Ectodermal cell (in vitro differentiated cells): ENCODE measurements at regions not wholly inside any gene's neighbourhood (a gene's known extent, or its start where the extent isn't known, plus 50 kb on each side); places are given as distances from the start of the nearest gene placed in this dataset.
"Not testable (repeated sequence)": the region's sequence is repeated elsewhere in the genome, so short reads cannot be mapped to it uniquely, and the experiment has no call there.

Source experiments
- H3K27ac ChIP-seq: 2 replicates; pipeline ENCODE4 v1.7.0; 2013; ENCODE audit warnings: mild to moderate bottlenecking, low read depth, low read length; ENCODE audit not compliant: insufficient read depth, poor library complexity, severe bottlenecking
- H3K27me3 ChIP-seq: 2 replicates; pipeline ENCODE4 v1.7.0; 2013; ENCODE audit warnings: mild to moderate bottlenecking, low read length; ENCODE audit not compliant: insufficient read depth, control insufficient read depth, poor library complexity, severe bottlenecking
- H3K36me3 ChIP-seq: one replicate; pipeline ENCODE4 v1.7.0; 2013; ENCODE audit warnings: low read length; ENCODE audit not compliant: control insufficient read depth, insufficient read depth
- H3K4me1 ChIP-seq: one replicate; pipeline ENCODE4 v1.7.0; 2013; ENCODE audit warnings: low read length; ENCODE audit not compliant: control insufficient read depth, insufficient read depth
- H3K4me3 ChIP-seq: 2 replicates; pipeline ENCODE4 v1.7.0; 2013; ENCODE audit warnings: low read depth, low read length, control low read depth; ENCODE audit not compliant: insufficient read depth
- H3K9me3 ChIP-seq: 2 replicates; pipeline ENCODE4 v1.7.0; 2013; ENCODE audit warnings: mild to moderate bottlenecking, low read length, moderate library complexity; ENCODE audit not compliant: control insufficient read depth
- WGBS, 2 experiments: methylation state at CpG; one replicate each; pipeline ENCODE4 v1.1.7; 2013; ENCODE audit warnings: missing lambda C conversion rate in 2 of 2; 5-methylcytosine and 5-hydroxymethylcytosine counted together

- not testable (repeated sequence) for H3K27me3 ChIP-seq, H3K36me3 ChIP-seq, H3K4me3 ChIP-seq, H3K9me3 ChIP-seq, H3K27ac ChIP-seq, H3K4me1 ChIP-seq
- WGBS, 2 experiments: 90 to 92% methylated on average over 5 to 6 of the region's 6 CpGs
Observed at GRCh38 chr6:11457422-11457821, 80.1 kb upstream of the TMEM170B start.

DNA sequence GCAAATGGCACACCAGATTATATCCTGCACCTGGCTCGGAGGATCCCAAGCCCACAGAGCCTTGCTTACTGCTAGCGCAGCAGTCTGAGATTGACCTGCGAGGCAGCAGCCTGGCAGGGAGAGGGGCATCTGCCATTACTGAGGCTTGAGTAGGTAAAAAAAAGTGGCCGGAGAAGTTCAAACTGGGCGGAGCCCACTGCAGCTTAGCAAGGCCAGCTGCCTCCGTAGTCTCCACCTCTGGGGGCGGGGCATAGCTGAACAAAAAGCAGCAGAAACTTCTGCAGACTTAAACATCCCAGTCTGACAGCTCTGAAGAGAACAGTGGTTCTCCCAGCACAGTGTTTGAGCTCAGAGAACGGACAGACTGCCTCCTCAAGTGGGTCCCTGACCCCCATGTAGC lies 85.4 kb upstream of the TMEM170B start:
- H3K36me3 ChIP-seq, H3K27me3 ChIP-seq, H3K4me3 ChIP-seq, H3K4me1 ChIP-seq, H3K27ac ChIP-seq, H3K9me3 ChIP-seq: not testable (repeated sequence)
- 93 to 96% methylated on average over 8 of the region's 8 CpGs for WGBS, 2 experiments

- Histone ChIP-seq H3K4me3 (no peak overlapping the region), H3K36me3 (no peaks in the 10 kb centered on the region), H3K4me1 (no peaks in the 10 kb centered on the region), H3K27ac (no peak overlapping the region), H3K9me3 (no peaks in the 10 kb centered on the region), H3K27me3 (no peaks in the 10 kb centered on the region)
- 45 to 48% methylated on average over 2 of the region's 2 CpGs for WGBS, 2 experiments
Observed at GRCh38 chr6:11450037-11450436, 87.5 kb upstream of the TMEM170B start.

GRCh38 chr6:11449408-11449807 lies 88.1 kb upstream of the TMEM170B start:
- 75 to 85% methylated on average over 1 to 2 of the region's 2 CpGs for WGBS, 2 experiments
- Histone ChIP-seq H3K4me3 (no peak overlapping the region), H3K9me3 (no peaks in the 10 kb centered on the region), H3K4me1 (no peaks in the 10 kb centered on the region), H3K27me3 (no peaks in the 10 kb centered on the region), H3K27ac (no peak overlapping the region), H3K36me3 (no peaks in the 10 kb centered on the region)

DNA sequence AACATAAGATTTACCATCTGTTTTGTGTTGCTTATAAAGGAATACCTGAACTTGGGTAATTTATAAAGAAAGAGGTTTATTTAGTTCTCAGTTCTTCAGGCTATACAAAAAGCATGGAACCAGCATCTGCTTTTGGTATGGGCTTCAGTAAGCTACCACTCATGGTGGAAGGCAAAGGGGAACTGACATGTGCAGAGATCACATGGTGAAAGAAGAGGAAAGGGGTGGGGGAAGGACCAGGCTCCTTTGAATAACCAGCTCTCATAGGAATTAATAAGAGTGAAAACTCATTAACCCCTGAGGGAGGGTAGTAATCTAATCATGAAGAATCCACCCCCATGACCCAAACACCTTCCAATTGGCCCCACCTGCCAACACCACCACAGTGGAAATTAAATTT lies 89.5 kb upstream of the TMEM170B start:
- no peaks in the 10 kb centered on the region for H3K4me1 ChIP-seq
- no peak overlapping the region for H3K27ac ChIP-seq
- H3K36me3 ChIP-seq: no peaks in the 10 kb centered on the region
- H3K9me3 ChIP-seq: no peaks in the 10 kb centered on the region
- no peak overlapping the region for H3K4me3 ChIP-seq
- no peaks in the 10 kb centered on the region for H3K27me3 ChIP-seq

DNA sequence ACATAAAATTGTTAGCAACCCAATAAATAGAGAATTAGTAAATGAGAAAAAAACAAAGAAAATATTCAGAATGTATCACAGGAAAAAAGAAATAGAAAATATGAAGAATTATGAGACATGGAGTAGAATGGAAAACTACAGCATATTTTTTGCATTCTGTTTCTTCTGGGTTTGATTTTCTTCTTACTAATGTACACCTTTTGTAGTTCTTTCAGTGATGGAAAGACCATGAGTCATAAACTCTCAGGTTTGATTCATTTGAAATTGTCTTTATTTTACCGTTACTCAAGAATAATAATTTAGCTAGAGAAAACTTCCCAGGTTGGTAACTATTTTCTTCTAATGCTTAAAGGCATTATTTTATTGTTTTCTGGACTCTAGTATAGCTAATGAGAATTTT lies 90.3 kb upstream of the TMEM170B start:
- 88% methylated on average over 1 of the region's 1 CpG; no CpG with 5 or more reads in 1 of the 2 experiments for WGBS, 2 experiments
- Histone ChIP-seq H3K27me3 (no peaks in the 10 kb centered on the region), H3K4me1 (no peaks in the 10 kb centered on the region), H3K9me3 (no peaks in the 10 kb centered on the region), H3K27ac (no peak overlapping the region), H3K4me3 (no peak overlapping the region), H3K36me3 (no peaks in the 10 kb centered on the region)

DNA sequence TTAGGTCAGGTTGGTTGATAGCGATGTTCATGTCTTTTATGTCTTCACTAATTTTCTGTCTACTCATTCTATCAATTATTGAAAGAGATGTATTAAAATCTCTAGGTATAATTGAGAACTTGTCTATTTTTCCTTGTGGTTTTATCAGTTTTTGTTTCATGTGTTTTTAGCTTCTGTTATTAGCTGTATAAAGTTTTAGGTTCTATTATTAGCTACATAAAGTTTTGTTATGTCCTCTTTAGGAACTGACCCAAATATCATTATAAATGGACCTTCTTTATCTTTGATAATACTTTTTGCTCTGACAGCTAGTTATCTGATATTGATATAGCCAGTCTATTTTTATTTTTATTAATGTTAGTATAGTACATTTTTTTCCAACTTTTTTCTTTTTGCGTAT lies 92.4 kb upstream of the TMEM170B start:
- Histone ChIP-seq H3K27ac (no peak overlapping the region), H3K4me1 (no peaks in the 10 kb centered on the region), H3K27me3 (no peaks in the 10 kb centered on the region), H3K36me3 (no peaks in the 10 kb centered on the region), H3K4me3 (no peak overlapping the region), H3K9me3 (no peaks in the 10 kb centered on the region)
- WGBS, 2 experiments: 100% methylated on average over 1 of the region's 2 CpGs; no CpG with 5 or more reads in 1 of the 2 experiments

DNA sequence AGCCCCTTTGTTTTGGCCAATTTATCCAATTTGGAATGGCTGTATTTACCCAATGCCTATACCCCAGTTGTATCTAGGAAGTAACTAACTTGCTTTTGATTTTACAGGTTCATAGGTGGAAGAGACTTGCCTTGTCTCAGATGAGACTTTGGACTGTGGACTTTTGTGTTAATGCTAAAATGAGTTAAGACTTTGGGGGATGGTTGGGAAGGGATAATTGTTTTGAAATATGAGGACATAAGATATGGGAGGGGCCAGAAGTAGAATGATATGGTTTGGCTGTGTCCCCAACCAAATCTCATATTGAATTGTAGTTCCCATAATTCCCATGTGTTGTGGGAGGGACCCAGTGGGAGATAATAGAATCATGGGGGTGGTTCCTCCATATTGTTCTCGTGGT lies 94.4 kb upstream of the TMEM170B start:
- not testable (repeated sequence) for H3K4me1 ChIP-seq, H3K27me3 ChIP-seq, H3K27ac ChIP-seq, H3K36me3 ChIP-seq, H3K9me3 ChIP-seq, H3K4me3 ChIP-seq
- 87 to 94% methylated on average over 1 of the region's 1 CpG for whole genome bisulfite sequencing, 2 experiments

DNA sequence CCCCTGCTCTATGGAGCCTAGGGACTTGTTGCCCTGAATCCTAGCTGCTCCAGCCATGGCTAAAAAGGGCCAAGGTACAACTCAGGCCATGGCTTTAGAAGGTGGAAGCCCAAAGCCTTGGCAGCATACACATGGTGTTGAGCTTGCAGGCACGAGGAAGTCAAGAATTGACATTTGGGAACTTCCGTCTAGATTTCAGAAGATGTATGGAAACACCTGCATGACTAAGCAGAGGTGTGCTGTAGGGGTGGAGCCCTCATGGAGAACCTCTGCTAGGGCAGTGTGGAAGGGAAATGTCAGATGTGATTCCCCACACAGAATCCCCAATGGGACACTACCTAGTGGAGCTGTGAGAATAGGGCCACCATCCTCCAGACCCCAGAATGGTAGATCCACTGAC lies 95.1 kb upstream of the TMEM170B start:
- H3K4me1 ChIP-seq: no peaks in the 10 kb centered on the region
- no peak overlapping the region for H3K27ac ChIP-seq
- H3K27me3 ChIP-seq: no peaks in the 10 kb centered on the region
- WGBS, 2 experiments: 93 to 96% methylated on average over 2 of the region's 2 CpGs
- no peaks in the 10 kb centered on the region for H3K36me3 ChIP-seq
- no peak overlapping the region for H3K4me3 ChIP-seq
- H3K9me3 ChIP-seq: no peaks in the 10 kb centered on the region

GRCh38 chr6:11439876-11440275 lies 97.7 kb upstream of the TMEM170B start:
- Histone ChIP-seq H3K36me3 (no peaks in the 10 kb centered on the region), H3K27me3 (no peaks in the 10 kb centered on the region), H3K27ac (no peak overlapping the region), H3K9me3 (no peaks in the 10 kb centered on the region), H3K4me3 (no peak overlapping the region), H3K4me1 (no peaks in the 10 kb centered on the region)
- no CpG with 5 or more reads among the region's 2 CpGs for WGBS, 2 experiments

DNA sequence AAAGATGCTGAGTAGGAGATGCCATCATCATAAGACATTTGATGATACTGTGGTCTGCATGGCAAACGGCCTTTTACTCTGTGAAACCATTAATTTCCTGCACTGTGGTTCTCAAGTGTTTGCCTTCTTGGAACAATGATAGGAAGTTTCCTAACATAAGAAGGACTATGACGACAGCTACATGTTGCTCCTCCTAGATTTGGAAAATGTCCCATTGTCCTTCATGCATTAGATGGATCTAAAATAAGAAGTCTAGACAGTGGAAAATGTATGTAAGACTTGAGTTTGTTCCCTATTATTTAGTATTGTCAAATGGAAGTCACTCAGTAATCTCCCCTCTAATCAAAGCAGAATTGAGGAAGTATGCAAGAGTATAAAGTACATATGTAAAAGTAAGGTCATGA lies 98.5 kb upstream of the TMEM170B start:
- no peaks in the 10 kb centered on the region for H3K4me1 ChIP-seq
- no peaks in the 10 kb centered on the region for H3K27me3 ChIP-seq
- WGBS, 2 experiments: 96 to 98% methylated on average over 2 of the region's 2 CpGs
- no peaks in the 10 kb centered on the region for H3K9me3 ChIP-seq
- no peak overlapping the region for H3K27ac ChIP-seq
- no peak overlapping the region for H3K4me3 ChIP-seq
- H3K36me3 ChIP-seq: no peaks in the 10 kb centered on the region
